GM18951 (cell line): ENCODE measurements at regions not wholly inside any gene's neighbourhood (a gene's known extent, or its start where the extent isn't known, plus 50 kb on each side); places are given as distances from the start of the nearest gene placed in this dataset.

Experiments
- POLR2A ChIP-seq: IDR thresholded peaks from 4 replicates; pipeline ENCODE4 v1.6.1; 2011; ENCODE audit warnings: mild to moderate bottlenecking; ENCODE audit not compliant: insufficient read length, insufficient read depth; ENCODE audit errors: extremely low read depth
- in situ Hi-C: fragments of 300-500 bp; cut with MboI; formaldehyde crosslinking; loops from one replicate; pipeline ENCODE4 v1.12.0; 2022; ENCODE audit warnings: low sequenced_read_pairs, mixed read lengths, inconsistent platforms; ENCODE audit not compliant: unreplicated experiment

DNA sequence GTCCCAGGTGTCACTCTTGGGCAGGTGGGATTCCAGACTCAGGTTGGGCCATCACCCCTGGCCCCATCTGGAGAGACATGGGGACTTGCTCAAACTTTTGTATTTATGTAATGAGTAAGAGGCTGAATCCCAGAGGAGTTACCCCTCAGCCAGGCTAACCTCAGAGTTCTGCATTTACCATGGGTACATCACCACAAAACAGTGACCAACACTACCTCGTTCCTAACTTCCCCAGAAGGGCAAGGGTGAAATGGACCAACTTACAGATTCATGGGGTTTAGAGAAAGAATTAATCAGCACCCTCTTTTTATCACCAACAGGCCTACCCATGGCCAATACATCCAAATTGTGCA, 259.9 kb upstream of the MARCKS start:
- in situ Hi-C loops = no loop called here
- no peak for TF ChIP-seq POLR2A

DNA sequence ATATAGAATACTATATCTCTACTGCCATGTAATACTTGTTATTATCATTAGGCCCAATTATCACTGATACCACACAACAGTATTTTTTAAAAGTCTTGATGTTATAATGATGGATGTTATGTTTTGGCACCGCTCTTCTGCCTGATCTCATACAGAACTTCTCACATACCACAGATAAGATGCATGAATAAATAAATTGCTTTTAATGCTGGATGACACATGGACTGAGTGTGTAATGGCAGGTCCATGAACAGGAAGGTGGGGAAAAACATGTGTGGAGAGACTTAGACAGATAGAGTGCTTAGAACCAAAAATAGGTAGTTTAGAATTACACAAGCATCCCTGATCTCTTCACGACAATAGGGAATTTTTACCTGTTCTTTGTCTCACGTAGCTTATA, 258.4 kb upstream of the MARCKS start:
- TF ChIP-seq POLR2A = no peak
- in situ Hi-C loops = no loop called here

GRCh38 chr6:113599444-113599843, 257.7 kb upstream of the MARCKS start:
- in situ Hi-C loops = no loop called here
- TF ChIP-seq POLR2A = no peak

GRCh38 chr6:113600551-113601339, 256.4 kb upstream of the MARCKS start:
- no peak for TF ChIP-seq POLR2A

DNA sequence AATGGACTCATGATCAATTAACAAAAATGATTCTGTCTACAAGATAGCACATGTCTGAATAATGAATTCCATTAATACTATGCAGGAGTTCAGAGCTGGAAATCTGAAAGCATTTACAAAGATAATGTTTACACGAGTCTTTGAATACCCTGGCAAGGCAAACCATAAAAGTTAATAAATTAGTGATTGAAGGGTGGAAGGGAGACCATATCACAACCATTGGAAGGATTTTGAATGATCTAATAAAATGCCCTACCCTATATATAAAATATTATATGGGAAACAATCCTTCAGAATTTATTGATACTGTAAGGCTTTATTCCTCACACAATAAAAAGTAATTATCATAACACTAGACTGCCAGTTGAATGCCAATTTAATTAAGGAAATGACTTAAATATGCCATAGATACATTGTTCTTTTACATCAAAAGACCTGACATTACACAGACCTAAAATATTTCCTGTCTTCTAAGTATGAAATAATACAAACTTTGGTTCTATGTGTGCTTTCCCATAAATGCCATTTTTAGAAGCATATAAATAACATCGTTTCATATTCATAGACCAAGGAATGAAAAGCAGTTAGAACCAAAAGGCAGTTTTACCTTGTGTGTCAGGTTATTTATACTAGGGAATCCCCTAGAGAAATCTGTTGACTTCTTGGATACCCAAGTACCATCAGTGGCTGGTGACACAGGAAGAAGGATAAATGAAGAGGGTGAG, 249.2 kb upstream of the MARCKS start:
- no peak for TF ChIP-seq POLR2A
- in situ Hi-C loops = no loop called here

More at GRCh38 chr6:113600551-113601339, 256.4 kb upstream of the MARCKS start:
- in situ Hi-C loops = no loop called here

DNA sequence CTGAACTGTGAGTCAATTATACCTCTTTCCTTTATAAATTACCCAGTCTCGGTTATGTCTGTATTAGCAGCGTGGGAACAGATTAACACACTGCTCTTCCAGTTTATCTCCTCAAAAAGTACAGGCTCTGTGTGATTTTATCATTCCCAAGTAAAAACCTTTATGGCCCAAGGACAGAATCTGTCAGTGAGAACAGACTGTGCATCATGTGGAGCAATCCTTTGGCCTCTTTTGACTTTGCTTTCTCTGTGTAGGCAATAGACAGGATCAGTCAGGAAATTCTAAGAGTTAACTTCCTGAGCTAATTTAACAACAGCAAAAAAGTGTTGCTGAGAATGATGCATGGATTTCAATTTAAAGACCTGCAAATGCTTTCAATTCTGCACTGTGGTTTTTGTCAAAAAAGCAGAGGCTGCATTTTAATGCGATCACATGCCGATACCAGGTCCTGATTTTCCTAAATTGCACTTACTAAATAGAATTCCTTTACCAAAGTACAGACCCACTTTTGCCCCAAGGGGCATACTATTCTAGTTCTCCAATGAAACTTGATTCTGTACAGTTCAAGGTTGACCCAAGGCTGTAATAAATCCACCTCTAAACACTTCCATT, 246.7 kb upstream of the MARCKS start:
- TF ChIP-seq POLR2A = no peak
- in situ Hi-C loops = no loop called here

DNA sequence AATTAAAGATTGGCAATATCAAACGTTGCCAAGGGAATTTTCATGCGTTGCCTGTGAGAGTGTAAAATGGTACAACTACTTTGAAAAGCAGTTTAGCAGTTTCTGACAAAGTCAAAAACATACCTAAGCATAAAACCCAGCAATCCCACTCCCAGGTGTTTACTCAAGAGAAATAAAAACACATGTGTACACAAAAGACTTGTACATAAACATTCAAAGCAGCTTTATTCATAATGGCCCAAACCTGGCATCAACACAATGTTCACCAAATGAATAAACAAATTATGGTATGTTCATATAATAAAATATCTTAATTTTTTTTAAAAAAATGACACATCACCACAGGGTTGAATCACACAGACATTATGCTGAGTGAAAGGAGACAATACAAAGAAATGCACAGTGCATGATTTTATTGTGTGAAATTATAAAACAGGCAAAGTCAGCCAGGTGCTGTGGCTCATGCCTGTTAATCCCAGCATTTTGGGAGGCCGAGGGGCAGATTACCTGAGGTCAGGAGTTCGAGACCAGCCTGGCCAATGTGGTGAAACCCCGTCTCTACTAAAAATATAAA, 240.4 kb upstream of the MARCKS start:
- in situ Hi-C loops = no loop called here
- no peak for TF ChIP-seq POLR2A

DNA sequence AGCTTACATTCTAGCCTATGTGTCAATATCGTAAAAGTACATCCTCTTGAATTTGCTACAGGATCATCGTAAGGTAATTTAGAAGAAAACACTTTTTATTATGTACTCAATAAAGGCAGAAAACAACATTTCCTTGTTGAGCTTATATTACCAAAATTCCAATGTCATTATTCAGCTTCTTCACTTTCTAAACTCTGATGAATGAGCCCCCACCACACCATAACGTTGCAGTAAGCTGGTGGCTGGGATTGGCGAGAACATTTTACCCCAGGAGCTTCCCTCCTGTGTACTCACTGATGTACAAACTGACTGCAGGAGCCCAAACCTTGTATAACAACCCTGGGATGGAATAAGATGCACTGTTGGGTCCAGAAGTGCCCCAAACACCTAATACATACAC, 238.1 kb upstream of the MARCKS start:
- no peak for TF ChIP-seq POLR2A
- in situ Hi-C loops = no loop called here

- in situ Hi-C loops = no loop called here
- TF ChIP-seq POLR2A = no peak
Observed at GRCh38 chr6:113620386-113620785, 236.8 kb upstream of the MARCKS start.

- in situ Hi-C loops = no loop called here
- TF ChIP-seq POLR2A = no peak
Observed at GRCh38 chr6:113622254-113622653, 234.9 kb upstream of the MARCKS start.

- TF ChIP-seq POLR2A = no peak
- in situ Hi-C loops = no loop called here
Observed at GRCh38 chr6:113623129-113623528, 234.0 kb upstream of the MARCKS start.

DNA sequence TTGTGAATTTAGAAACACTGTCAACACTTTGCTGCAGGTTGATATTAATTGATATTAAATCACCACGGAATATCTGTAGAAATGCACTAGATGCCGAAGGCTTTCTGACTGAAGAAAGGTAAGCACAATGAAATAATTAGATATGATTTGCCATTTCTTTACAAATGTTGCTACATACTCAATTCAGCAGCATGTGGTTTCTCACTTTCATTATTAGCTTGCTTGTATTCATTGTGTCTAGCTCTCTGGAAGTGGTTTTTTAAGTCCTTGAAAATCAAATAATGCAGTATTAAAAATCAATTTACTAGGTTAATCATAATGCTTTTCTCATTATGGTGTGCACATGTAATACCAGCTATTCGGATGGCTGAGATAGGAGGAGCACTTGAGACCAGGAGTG, 231.3 kb upstream of the MARCKS start:
- in situ Hi-C loops = loop anchor here (25.0 kb wide), 1 partner anchor 236 kb away; the partner anchor contains the start of gene MARCKS
- no peak for TF ChIP-seq POLR2A

DNA sequence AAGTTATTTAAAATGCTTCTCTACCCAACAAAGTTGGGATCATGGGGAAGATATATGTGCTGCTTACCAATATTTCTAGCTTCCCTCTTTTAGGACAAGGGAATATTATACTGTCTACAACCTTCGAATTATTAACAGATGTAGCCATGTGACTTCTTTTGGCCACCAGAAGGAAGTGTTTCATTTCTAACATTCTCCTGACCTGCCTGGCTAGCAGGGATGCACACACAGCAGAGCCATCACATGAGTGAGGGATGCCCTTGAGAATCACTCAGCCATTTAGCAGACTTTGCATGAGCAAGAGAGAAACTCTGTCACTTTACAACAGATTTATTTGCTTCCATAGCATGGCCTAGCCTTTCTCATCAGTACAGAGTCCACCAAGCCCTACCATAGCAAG, 230.7 kb upstream of the MARCKS start:
- no peak for TF ChIP-seq POLR2A
- in situ Hi-C loops = loop anchor here (25.0 kb wide), 1 partner anchor 236 kb away; the partner anchor contains the start of gene MARCKS
